CD8-positive, alpha-beta memory T cell (primary cell): ENCODE measurements at regions not wholly inside any gene's neighbourhood (a gene's known extent, or its start where the extent isn't known, plus 50 kb on each side); places are given as distances from the start of the nearest gene placed in this dataset.
"Not testable (repeated sequence)": the region's sequence is repeated elsewhere in the genome, so short reads cannot be mapped to it uniquely, and the experiment has no call there.

Experiments
- CTCF ChIA-PET: fragments of 350-600 bp; sonication (Branson Sonifier 250); formaldehyde crosslinking; loops from one replicate; lab custom pipeline; 2021; ENCODE audit warnings: antibody characterized with exemption; lab: Charles Lee
- POLR2A ChIA-PET: fragments of 350-600 bp; sonication (Branson Sonifier 250); formaldehyde crosslinking; loops from one replicate; lab custom pipeline; 2021; ENCODE audit warnings: antibody characterized with exemption; lab: Charles Lee
- DNase-seq, 5 donors: peaks; one replicate each; pipeline versions ENCODE4 v3.0.0 to v3.0.0-alpha.2; 2020 to 2022; ENCODE audit warnings: mixed read lengths in 1 of 5
- H3K27ac ChIP-seq: one replicate; pipeline ENCODE4 v1.7.0; 2013; ENCODE audit warnings: low read depth, mild to moderate bottlenecking, low read length, moderate library complexity
- H3K27me3 ChIP-seq: 2 replicates; pipeline ENCODE4 v1.7.0; 2013; ENCODE audit warnings: low read length, mild to moderate bottlenecking; ENCODE audit not compliant: insufficient read depth, poor library complexity, severe bottlenecking
- H3K36me3 ChIP-seq: 2 replicates; pipeline ENCODE4 v1.7.0; 2013; ENCODE audit warnings: mild to moderate bottlenecking, low read length, moderate library complexity; ENCODE audit not compliant: insufficient read depth
- H3K4me1 ChIP-seq: 2 replicates; pipeline ENCODE4 v1.7.0; 2013; ENCODE audit warnings: mild to moderate bottlenecking, low read length, moderate library complexity; ENCODE audit not compliant: insufficient read depth
- H3K4me3 ChIP-seq: 2 replicates; pipeline ENCODE4 v1.7.0; 2013; ENCODE audit warnings: mild to moderate bottlenecking, low read length
- H3K9me3 ChIP-seq: 2 replicates; pipeline ENCODE4 v1.7.0; 2013; ENCODE audit warnings: mild to moderate bottlenecking, low read length
- H3K27ac Mint-ChIP-seq, 8 donors: one replicate each; pipeline ENCODE4 v1.8.0; 2020 to 2021; ENCODE audit warnings: mixed read lengths in 8 of 8, mild to moderate bottlenecking in 6 of 8, inconsistent platforms in 3 of 8, moderate library complexity in 3 of 8
- H3K27me3 Mint-ChIP-seq, 2 donors: one replicate each; pipeline ENCODE4 v1.8.0; 2020 to 2021; ENCODE audit warnings: mixed read lengths in 2 of 2, mild to moderate bottlenecking in 1 of 2, moderate library complexity in 1 of 2
- H3K36me3 Mint-ChIP-seq, 3 donors: one replicate each; pipeline ENCODE4 v1.8.0; 2020 to 2021; ENCODE audit warnings: mixed read lengths in 3 of 3, inconsistent platforms in 1 of 3, mild to moderate bottlenecking in 1 of 3
- H3K4me1 Mint-ChIP-seq, 3 donors: one replicate each; pipeline ENCODE4 v1.8.0; 2020 to 2021; ENCODE audit warnings: mixed read lengths in 3 of 3, inconsistent platforms in 1 of 3, mild to moderate bottlenecking in 1 of 3
- H3K4me3 Mint-ChIP-seq, 7 donors: one replicate each; pipeline ENCODE4 v1.8.0; 2020 to 2021; ENCODE audit warnings: mixed read lengths in 7 of 7, mild to moderate bottlenecking in 6 of 7, moderate library complexity in 4 of 7, inconsistent platforms in 2 of 7
- H3K9me3 Mint-ChIP-seq, 5 donors: one replicate each; pipeline ENCODE4 v1.8.0; 2020 to 2022; ENCODE audit warnings: mixed read lengths in 5 of 5, mild to moderate bottlenecking in 3 of 5, moderate library complexity in 2 of 5, inconsistent platforms in 1 of 5

DNA sequence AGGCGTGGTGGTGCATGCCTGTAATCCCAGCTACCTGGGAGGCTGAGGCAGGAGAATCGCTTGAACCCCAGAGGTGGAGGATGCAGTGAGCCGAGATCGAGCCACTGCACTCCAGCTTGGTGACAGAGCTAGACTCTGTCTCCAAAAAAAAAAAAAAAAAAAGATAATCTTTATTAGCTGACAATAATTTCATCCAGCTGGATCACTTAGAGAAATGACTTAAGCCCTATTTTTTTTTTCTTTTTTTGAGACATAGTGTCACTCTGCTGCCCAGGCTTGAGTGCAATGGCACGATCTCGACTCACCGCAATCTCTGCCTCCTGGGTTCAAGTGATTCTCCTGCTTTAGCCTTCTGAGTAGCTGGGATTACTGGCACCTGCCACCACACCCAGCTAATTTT lies 51.6 kb upstream of the MAP4K4 start:
- H3K27me3 Mint-ChIP-seq, H3K27ac ChIP-seq, CTCF ChIA-PET, H3K27me3 ChIP-seq, H3K9me3 ChIP-seq, DNase-seq, H3K4me1 ChIP-seq, H3K4me3 Mint-ChIP-seq, H3K4me1 Mint-ChIP-seq, H3K27ac Mint-ChIP-seq, H3K4me3 ChIP-seq, H3K36me3 ChIP-seq, H3K9me3 Mint-ChIP-seq, H3K36me3 Mint-ChIP-seq: not testable (repeated sequence)
- POLR2A ChIA-PET = interaction anchor here (0.6 kb wide), 1 partner anchor 641 kb away, joined by 3 read pairs; no protein-coding TSS in a partner anchor

DNA sequence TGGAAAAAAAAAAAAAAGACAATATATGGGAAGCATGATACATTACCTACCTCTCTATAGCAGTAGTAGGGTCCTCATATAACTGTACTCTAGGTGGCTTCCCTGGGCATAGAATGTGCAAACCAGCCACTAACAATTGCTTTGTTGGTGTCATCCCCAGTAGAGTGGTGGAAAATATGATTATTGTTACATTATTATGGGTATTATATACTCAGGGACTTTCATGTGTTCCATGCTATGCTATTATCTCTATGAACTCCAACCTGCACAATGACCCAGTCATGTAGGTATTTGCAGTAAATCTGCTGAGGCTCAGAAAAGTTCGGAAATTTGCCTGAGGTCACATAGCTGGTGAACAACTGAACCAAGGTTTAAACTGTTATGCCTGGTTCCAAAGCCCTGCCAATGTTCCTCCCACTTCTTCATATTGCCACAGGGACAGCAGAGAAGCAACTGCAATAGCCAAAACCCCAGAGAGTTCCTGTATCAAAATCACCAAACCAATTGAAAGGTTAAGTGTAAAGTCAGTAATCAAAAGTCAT lies 52.6 kb upstream of the MAP4K4 start:
- Mint-ChIP-seq H3K4me1 (no peaks in the 10 kb centered on the region), H3K36me3 (no peaks in the 10 kb centered on the region), H3K9me3 (peaks cover 0 to 2% (median 0%) of the 10 kb centered on the region in 5 donors), H3K27ac (no peak overlapping the region), H3K4me3 (no peak overlapping the region), H3K27me3 (no peaks in the 10 kb centered on the region)
- ChIA-PET CTCF (no interaction called here), POLR2A (interaction anchor here (0.6 kb wide), 1 partner anchor 640 kb away, joined by 3 read pairs; no protein-coding TSS in a partner anchor)
- Histone ChIP-seq H3K4me1 (no peaks in the 10 kb centered on the region), H3K9me3 (no peaks in the 10 kb centered on the region), H3K36me3 (no peaks in the 10 kb centered on the region), H3K27ac (no peak overlapping the region), H3K27me3 (no peaks in the 10 kb centered on the region), H3K4me3 (no peak overlapping the region)
- DNase-seq = no peak

DNA sequence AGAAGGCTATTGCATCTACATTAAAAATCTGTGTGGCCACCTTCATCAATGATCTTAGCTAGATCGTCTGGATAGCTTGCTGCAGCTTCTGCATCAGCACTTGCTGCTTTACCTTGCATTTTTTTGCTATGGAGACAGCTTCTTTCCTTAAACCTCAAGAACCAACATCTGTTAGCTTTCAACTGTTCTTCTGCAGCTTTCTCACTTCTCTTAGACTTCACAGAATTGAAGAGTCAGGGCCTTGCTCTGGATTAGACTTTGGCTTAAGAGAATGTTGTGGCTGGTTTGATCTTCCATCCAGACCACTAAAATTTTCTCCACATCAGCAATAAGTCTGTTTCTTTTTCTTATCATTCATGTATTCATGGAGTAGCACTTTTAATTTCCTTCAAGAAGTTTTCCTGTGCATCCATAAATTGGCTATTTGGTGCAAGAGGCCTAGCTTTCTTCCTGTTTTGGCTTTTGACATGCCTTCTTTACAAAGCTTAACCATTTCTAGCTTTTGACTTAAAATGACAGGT lies 54.4 kb upstream of the MAP4K4 start:
- H3K9me3 ChIP-seq = no peaks in the 10 kb centered on the region
- no peak for DNase-seq
- Mint-ChIP-seq H3K36me3 (no peaks in the 10 kb centered on the region), H3K27ac (no peak overlapping the region), H3K9me3 (peaks cover 0 to 2% (median 0%) of the 10 kb centered on the region in 5 donors), H3K27me3 (no peaks in the 10 kb centered on the region), H3K4me3 (no peak overlapping the region), H3K4me1 (no peaks in the 10 kb centered on the region)
- no peak overlapping the region for H3K4me3 ChIP-seq
- ChIA-PET CTCF (no interaction called here), POLR2A (no interaction called here)
- H3K36me3 ChIP-seq = no peaks in the 10 kb centered on the region
- no peaks in the 10 kb centered on the region for H3K27me3 ChIP-seq
- H3K27ac ChIP-seq = no peak overlapping the region
- no peaks in the 10 kb centered on the region for H3K4me1 ChIP-seq

DNA sequence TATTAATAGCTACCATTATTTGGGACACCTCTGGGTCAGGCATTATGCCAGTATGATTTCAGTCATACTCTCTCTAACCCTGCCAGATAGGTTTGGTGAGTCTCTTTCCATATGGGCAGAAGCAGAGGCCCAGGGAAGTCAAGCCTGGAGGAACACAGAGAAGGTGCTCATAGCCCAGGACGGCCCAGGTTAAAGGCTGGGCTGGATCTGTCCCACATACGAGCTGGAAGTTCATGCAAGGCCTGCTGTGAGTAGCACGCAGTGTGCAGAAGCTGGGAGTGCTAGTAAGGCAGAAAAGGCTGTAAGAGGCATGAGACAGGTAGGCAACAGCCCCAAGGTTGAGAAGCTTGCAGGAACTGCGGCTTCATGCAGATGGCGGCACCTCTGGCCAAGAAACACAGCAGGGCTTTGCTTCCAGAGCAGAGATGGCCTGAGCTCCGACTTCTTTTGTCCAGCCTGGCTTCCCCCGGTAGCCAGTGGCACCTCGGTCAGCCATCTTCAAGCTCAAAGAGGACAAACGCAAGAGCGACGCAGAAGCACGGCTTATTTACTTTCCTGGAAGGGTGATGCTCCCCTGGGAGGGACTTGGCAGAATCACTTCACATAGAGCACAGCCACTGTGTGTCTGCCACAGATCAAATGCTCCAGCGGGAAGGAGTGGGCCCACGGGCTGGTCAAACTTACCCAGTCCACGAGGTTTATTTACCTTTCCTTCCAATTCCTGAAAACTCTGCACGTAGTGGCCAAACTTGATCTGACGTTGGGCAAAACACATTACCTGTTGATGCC lies 58.5 kb upstream of the MAP4K4 start:
- Mint-ChIP-seq H3K27me3 (no peaks in the 10 kb centered on the region), H3K4me3 (no peak overlapping the region)

DNA sequence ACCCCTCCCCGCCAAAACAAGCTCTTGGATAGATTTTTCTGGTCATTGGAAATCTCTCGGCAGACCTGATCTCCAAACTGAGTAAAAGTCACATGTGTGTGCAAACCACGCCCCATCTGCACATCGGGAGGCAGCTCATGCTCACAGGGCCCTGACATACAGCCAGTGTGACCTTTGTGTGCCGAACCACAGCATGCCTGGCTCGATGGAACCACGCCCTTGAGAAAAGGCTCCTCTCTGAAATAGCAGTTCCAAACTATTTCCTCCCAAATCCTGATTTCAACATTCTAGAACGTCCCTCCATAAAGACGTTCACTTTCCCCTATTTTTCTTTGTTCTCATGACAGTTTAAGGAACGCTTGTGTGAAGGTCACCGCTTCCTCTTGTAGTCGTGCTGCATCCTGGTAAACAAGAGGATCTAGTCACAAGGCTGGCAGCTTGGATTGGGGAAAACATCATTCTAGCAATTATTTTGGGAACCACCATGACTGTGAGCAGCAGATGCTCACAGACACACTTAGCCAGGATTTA lies 59.3 kb upstream of the MAP4K4 start:
- no peak overlapping the region for H3K27ac Mint-ChIP-seq
- H3K4me3 ChIP-seq = no peak overlapping the region
- H3K9me3 Mint-ChIP-seq = no peaks in the 10 kb centered on the region
- ChIA-PET CTCF (no interaction called here), POLR2A (no interaction called here)
- no peak for DNase-seq
- H3K4me1 ChIP-seq = no peaks in the 10 kb centered on the region
- no peaks in the 10 kb centered on the region for H3K4me1 Mint-ChIP-seq
- no peaks in the 10 kb centered on the region for H3K36me3 ChIP-seq
- H3K27ac ChIP-seq = no peak overlapping the region
- no peaks in the 10 kb centered on the region for H3K27me3 Mint-ChIP-seq
- H3K4me3 Mint-ChIP-seq = no peak overlapping the region
- no peaks in the 10 kb centered on the region for H3K9me3 ChIP-seq
- no peaks in the 10 kb centered on the region for H3K27me3 ChIP-seq
- H3K36me3 Mint-ChIP-seq = no peaks in the 10 kb centered on the region

More for the DNA sequence above, 58.5 kb upstream of the MAP4K4 start:
- H3K4me3 ChIP-seq = no peak overlapping the region
- H3K9me3 ChIP-seq = no peaks in the 10 kb centered on the region
- Mint-ChIP-seq H3K9me3 (no peaks in the 10 kb centered on the region), H3K4me1 (no peaks in the 10 kb centered on the region), H3K27ac (no peak overlapping the region), H3K36me3 (no peaks in the 10 kb centered on the region)
- CTCF ChIA-PET = no interaction called here
- no peaks in the 10 kb centered on the region for H3K4me1 ChIP-seq
- H3K36me3 ChIP-seq = no peaks in the 10 kb centered on the region
- POLR2A ChIA-PET = no interaction called here
- DNase-seq = no peak
- no peak overlapping the region for H3K27ac ChIP-seq
- H3K27me3 ChIP-seq = no peaks in the 10 kb centered on the region

DNA sequence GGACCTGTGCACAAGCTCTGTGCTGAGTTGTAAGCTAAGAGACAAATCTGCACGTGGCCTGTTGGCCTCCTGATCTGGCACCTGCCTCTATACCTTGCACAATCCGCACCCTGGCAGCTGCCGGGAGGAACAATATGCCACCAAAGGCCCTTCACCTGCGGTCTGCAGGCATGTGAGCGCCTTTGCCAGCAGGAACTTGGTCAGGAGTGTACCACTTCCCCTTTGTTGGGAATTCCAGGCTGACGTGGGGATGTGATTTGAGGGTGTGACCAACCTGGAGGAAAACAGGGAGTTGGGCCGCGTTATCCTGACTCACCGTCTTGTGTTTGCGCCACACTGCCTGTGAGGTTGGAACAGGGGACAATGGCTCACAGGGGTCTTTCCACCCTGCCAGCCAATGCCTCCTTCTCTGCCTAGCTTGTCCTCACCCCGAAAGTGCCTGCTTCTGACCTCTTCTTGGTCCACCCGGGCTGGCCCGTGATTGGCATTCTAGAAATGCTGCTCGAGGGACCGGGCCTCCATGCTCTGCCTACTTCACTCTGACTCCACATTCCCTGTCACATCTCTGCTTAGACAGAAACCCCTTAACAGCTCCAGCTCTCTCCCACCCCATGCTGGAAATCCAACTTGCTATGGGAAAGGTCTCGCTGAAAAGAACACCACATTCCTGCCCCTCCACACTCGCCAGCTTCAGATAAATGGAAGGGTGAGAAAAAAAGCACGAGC lies 67.1 kb upstream of the MAP4K4 start:
- POLR2A ChIA-PET = no interaction called here
- Mint-ChIP-seq H3K36me3 (no peaks in the 10 kb centered on the region), H3K4me1 (peaks cover 0 to 2% (median 0%) of the 10 kb centered on the region in 3 donors), H3K27ac (no peak overlapping the region), H3K4me3 (no peak overlapping the region), H3K27me3 (peaks cover 4% of the 10 kb centered on the region in 2 donors), H3K9me3 (no peaks in the 10 kb centered on the region)
- Histone ChIP-seq H3K27me3 (no peaks in the 10 kb centered on the region), H3K4me3 (no peak overlapping the region), H3K4me1 (no peaks in the 10 kb centered on the region), H3K36me3 (no peaks in the 10 kb centered on the region), H3K27ac (no peak overlapping the region), H3K9me3 (no peaks in the 10 kb centered on the region)
- CTCF ChIA-PET = no interaction called here
- DNase-seq = no peak

DNA sequence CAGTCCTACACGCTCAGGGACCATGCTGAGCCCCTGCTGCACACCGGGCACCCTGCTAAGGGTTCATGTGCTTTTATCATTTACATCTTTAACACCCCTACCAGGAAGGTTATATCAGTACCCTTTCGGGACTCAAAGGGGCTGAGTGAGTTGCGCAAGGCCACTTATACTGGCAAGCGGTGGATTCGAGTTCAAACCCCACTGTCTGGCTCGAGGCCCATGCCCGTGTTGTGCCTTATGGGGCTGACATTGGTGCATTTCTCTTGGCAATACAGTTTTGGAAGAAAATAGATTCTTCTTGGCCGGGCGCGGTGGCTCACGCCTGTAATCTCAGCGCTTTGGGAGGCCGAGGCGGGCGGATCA lies 69.5 kb upstream of the MAP4K4 start:
- ChIA-PET CTCF (interaction anchor here (0.8 kb wide), 1 partner anchor 21 kb away, joined by 3 read pairs; no protein-coding TSS in a partner anchor), POLR2A (no interaction called here)
- no peaks in the 10 kb centered on the region for H3K9me3 Mint-ChIP-seq

More for the DNA sequence above, 69.5 kb upstream of the MAP4K4 start:
- H3K4me1 Mint-ChIP-seq = peaks cover 7 to 12% (median 8%) of the 10 kb centered on the region in 3 donors
- H3K27ac ChIP-seq = no peak overlapping the region
- H3K27me3 Mint-ChIP-seq = peaks cover 4% of the 10 kb centered on the region in 2 donors
- no peak for DNase-seq
- H3K9me3 ChIP-seq = no peaks in the 10 kb centered on the region
- H3K4me1 ChIP-seq = peaks cover 8% of the 10 kb centered on the region
- no peak overlapping the region for H3K4me3 Mint-ChIP-seq
- H3K27ac Mint-ChIP-seq = no peak overlapping the region
- H3K27me3 ChIP-seq = no peaks in the 10 kb centered on the region
- no peaks in the 10 kb centered on the region for H3K36me3 ChIP-seq
- no peaks in the 10 kb centered on the region for H3K36me3 Mint-ChIP-seq
- H3K4me3 ChIP-seq = no peak overlapping the region
